ENCODE measurements at regions not wholly inside any gene's neighbourhood (a gene's known extent, or its start where the extent isn't known, plus 50 kb on each side); places are given as distances from the start of the nearest gene placed in this dataset.

DNA sequence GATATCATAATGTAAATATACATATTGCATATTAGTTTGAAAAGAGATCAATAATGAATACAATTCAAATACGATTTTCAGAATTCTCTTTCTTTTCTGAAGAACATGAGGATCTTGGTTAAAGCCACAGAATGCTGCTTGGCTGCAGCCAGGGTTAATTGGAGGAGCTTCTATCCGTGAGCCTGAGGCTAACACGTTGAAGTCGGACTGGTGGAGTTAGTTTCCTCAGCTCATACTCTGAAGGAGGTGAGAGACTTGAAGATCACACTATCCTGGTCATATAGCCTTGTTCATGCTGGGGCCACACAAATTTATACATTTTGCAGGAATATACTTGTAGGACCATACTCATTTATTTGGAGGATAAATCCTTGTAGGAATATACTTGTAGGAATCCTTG is 335.8 kb downstream of the TRIB2 start:
- DNase-seq = no peak
- H3K27me3 ChIP-seq (ENCODE audit: low read depth) = no peaks in the 10 kb centered on the region
- no peak overlapping the region for H3K4me3 ChIP-seq
- H3K36me3 ChIP-seq = no peaks in the 10 kb centered on the region
- no peaks in the 10 kb centered on the region for H3K4me1 ChIP-seq
- no peak for ATAC-seq
- intact Hi-C loops (cut with DNase I) = no loop called here
- no peak overlapping the region for H3K27ac ChIP-seq
- no peaks in the 10 kb centered on the region for H3K9me3 ChIP-seq
- TF ChIP-seq CTCF (IDR thresholded peaks at IDR 0.05) = no peak

DNA sequence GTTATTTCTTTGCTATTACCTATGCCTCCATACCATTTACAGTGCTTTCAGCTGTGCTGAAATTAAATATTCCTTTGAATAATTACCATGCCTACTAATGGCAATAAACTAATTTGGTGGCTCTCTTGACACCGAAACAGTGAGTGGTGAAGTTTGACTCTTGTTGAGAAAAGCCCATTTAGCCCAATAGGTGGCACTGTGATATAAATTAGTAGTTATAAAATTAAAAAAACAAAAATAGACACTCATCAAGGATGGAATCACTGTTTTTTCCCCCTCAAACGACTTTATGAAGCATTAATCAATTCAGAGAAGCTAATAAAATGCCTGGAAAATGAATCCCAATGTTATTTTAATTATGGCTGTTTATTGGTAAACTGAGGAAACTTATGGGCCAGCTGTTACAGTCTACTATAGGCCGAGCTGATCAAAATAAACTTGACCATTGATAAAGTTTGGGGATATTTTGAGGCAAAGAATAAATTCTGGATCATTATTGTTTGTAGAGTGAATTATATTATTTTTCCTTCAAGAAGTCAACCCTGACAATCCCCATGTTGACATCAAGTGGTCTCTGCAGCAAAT is 339.6 kb downstream of the TRIB2 start:
- Histone ChIP-seq H3K9me3 (no peaks in the 10 kb centered on the region), H3K27ac (no peak overlapping the region), H3K36me3 (no peaks in the 10 kb centered on the region), H3K4me1 (no peaks in the 10 kb centered on the region), H3K4me3 (no peak overlapping the region), H3K27me3 (ENCODE audit: low read depth) (no peaks in the 10 kb centered on the region)
- DNase-seq (no peak), ATAC-seq (no peak)
- intact Hi-C loops (cut with DNase I) = no loop called here
- peak; percentile 53 for TF ChIP-seq CTCF (IDR thresholded peaks at IDR 0.05)

GRCh38 chr2:13057671-13058070 is 340.9 kb downstream of the TRIB2 start:
- Histone ChIP-seq H3K9me3 (no peaks in the 10 kb centered on the region), H3K27me3 (ENCODE audit: low read depth) (no peaks in the 10 kb centered on the region), H3K4me3 (no peak overlapping the region), H3K27ac (no peak overlapping the region), H3K4me1 (no peaks in the 10 kb centered on the region), H3K36me3 (no peaks in the 10 kb centered on the region)
- DNase-seq (no peak), ATAC-seq (no peak)
- TF ChIP-seq CTCF (IDR thresholded peaks at IDR 0.05) = no peak
- intact Hi-C loops (cut with DNase I) = no loop called here

- no peak for TF ChIP-seq CTCF (IDR thresholded peaks at IDR 0.05)
- ATAC-seq = no peak
- H3K4me3 ChIP-seq = no peak overlapping the region
- no peaks in the 10 kb centered on the region for H3K4me1 ChIP-seq
- no peaks in the 10 kb centered on the region for H3K9me3 ChIP-seq
- no peak overlapping the region for H3K27ac ChIP-seq
- intact Hi-C loops (cut with DNase I) = no loop called here
- no peaks in the 10 kb centered on the region for H3K27me3 ChIP-seq (ENCODE audit: low read depth)
- DNase-seq = no peak
- H3K36me3 ChIP-seq = no peaks in the 10 kb centered on the region
Observed at GRCh38 chr2:13066676-13067075, 349.9 kb downstream of the TRIB2 start.

DNA sequence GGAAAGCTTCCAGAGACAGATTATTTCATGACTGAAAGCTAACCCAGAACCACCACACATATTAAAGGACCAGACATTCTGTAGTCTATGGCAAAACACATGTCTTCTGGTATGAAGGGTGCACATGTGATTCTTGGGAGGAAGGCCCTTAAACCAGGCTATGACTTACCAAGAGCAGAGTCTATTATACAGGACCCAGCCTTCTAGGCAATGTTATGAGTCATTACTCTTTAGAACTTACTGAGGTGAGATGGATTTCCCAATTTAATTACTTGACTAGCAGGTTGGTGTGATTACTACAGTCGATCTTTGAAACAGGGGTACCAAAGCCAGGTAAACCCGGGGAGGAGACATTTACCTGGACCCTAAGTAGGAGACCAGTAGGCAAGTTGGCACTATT is 350.8 kb downstream of the TRIB2 start:
- no peak overlapping the region for H3K4me3 ChIP-seq

More for the DNA sequence above, 350.8 kb downstream of the TRIB2 start:
- Histone ChIP-seq H3K4me1 (no peaks in the 10 kb centered on the region), H3K27ac (no peak overlapping the region), H3K27me3 (ENCODE audit: low read depth) (no peaks in the 10 kb centered on the region), H3K36me3 (no peaks in the 10 kb centered on the region), H3K9me3 (no peaks in the 10 kb centered on the region)
- TF ChIP-seq CTCF (IDR thresholded peaks at IDR 0.05) = no peak
- ATAC-seq = no peak
- no peak for DNase-seq
- intact Hi-C loops (cut with DNase I) = no loop called here

All from lower lobe of right lung (tissue), 2 donors.